Upper lobe of right lung (tissue), 1 donor: ENCODE measurements at regions not wholly inside any gene's neighbourhood (a gene's known extent, or its start where the extent isn't known, plus 50 kb on each side); places are given as distances from the start of the nearest gene placed in this dataset.

Source experiments
- ATAC-seq: fragments of 200-7000 bp; cut with Tn5 transposase; one replicate; pipeline ENCODE4 v1.9.1; 2020; ENCODE audit warnings: mild to moderate bottlenecking, moderate library complexity
- DNase-seq: peaks from one replicate; pipeline ENCODE4 v3.0.0-alpha.2; 2020
- H3K27ac ChIP-seq: fragments of 200-600 bp; one replicate; pipeline ENCODE4 v1.8.0; 2022
- H3K27me3 ChIP-seq: fragments of 200-600 bp; one replicate; pipeline ENCODE4 v1.8.0; 2022; ENCODE audit warnings: mild to moderate bottlenecking
- H3K36me3 ChIP-seq: fragments of 200-600 bp; one replicate; pipeline ENCODE4 v1.8.0; 2022
- H3K4me1 ChIP-seq: fragments of 200-600 bp; one replicate; pipeline ENCODE4 v1.8.0; 2022
- H3K4me3 ChIP-seq: fragments of 200-600 bp; one replicate; pipeline ENCODE4 v1.8.0; 2022; ENCODE audit warnings: mild to moderate bottlenecking
- H3K9me3 ChIP-seq: fragments of 200-600 bp; one replicate; pipeline ENCODE4 v1.8.0; 2022
- CTCF ChIP-seq: fragments of 200-600 bp; IDR thresholded peaks from one replicate; pipeline ENCODE4 v1.8.0; 2022; ENCODE audit warnings: antibody characterized with exemption
- intact Hi-C: fragments of 100-400 bp; cut with DNase I; formaldehyde crosslinking; loops from one replicate; pipeline ENCODE4 v1.11.0; 2022
- donor health status: DM: no; HTN: yes; CAD: no; lungs with severe emphysema.

GRCh38 chr3:804211-804610 lies 288.6 kb upstream of the CNTN6 start:
- no peak for TF ChIP-seq CTCF
- H3K36me3 ChIP-seq = no peaks in the 10 kb centered on the region
- no peaks in the 10 kb centered on the region for H3K9me3 ChIP-seq
- H3K4me1 ChIP-seq = no peaks in the 10 kb centered on the region
- no peaks in the 10 kb centered on the region for H3K27me3 ChIP-seq
- no peak overlapping the region for H3K4me3 ChIP-seq
- no peak for DNase-seq
- intact Hi-C loops = no loop called here
- no peak overlapping the region for H3K27ac ChIP-seq
- no peak for ATAC-seq

GRCh38 chr3:805326-805725 lies 287.5 kb upstream of the CNTN6 start:
- TF ChIP-seq CTCF = no peak
- no peak for DNase-seq
- no peak for ATAC-seq
- Histone ChIP-seq H3K27me3 (no peaks in the 10 kb centered on the region), H3K36me3 (no peaks in the 10 kb centered on the region), H3K4me3 (no peak overlapping the region), H3K4me1 (no peaks in the 10 kb centered on the region), H3K27ac (no peak overlapping the region), H3K9me3 (no peaks in the 10 kb centered on the region)
- intact Hi-C loops = no loop called here

GRCh38 chr3:806006-806405 lies 286.8 kb upstream of the CNTN6 start:
- H3K4me3 ChIP-seq = no peak overlapping the region
- H3K36me3 ChIP-seq = no peaks in the 10 kb centered on the region
- intact Hi-C loops = no loop called here
- no peak for DNase-seq
- ATAC-seq = no peak
- no peak overlapping the region for H3K27ac ChIP-seq
- no peaks in the 10 kb centered on the region for H3K4me1 ChIP-seq
- H3K9me3 ChIP-seq = no peaks in the 10 kb centered on the region
- no peaks in the 10 kb centered on the region for H3K27me3 ChIP-seq
- TF ChIP-seq CTCF = no peak

GRCh38 chr3:816605-817004 lies 276.2 kb upstream of the CNTN6 start:
- Histone ChIP-seq H3K4me3 (no peak overlapping the region), H3K4me1 (no peaks in the 10 kb centered on the region), H3K36me3 (no peaks in the 10 kb centered on the region), H3K27ac (no peak overlapping the region), H3K9me3 (peaks cover 3% of the 10 kb centered on the region), H3K27me3 (no peaks in the 10 kb centered on the region)
- ATAC-seq (no peak), DNase-seq (no peak)
- intact Hi-C loops = no loop called here
- no peak for TF ChIP-seq CTCF

GRCh38 chr3:834679-835078 lies 258.1 kb upstream of the CNTN6 start:
- ATAC-seq (no peak), DNase-seq (no peak)
- no peak overlapping the region for H3K4me3 ChIP-seq
- no peaks in the 10 kb centered on the region for H3K9me3 ChIP-seq
- no peaks in the 10 kb centered on the region for H3K36me3 ChIP-seq
- H3K4me1 ChIP-seq = no peaks in the 10 kb centered on the region
- TF ChIP-seq CTCF = no peak
- H3K27ac ChIP-seq = no peak overlapping the region
- intact Hi-C loops = no loop called here
- no peaks in the 10 kb centered on the region for H3K27me3 ChIP-seq

GRCh38 chr3:835096-835495 lies 257.7 kb upstream of the CNTN6 start:
- no peak overlapping the region for H3K27ac ChIP-seq
- no peaks in the 10 kb centered on the region for H3K27me3 ChIP-seq
- no peak for DNase-seq
- no peak overlapping the region for H3K4me3 ChIP-seq
- no peak for TF ChIP-seq CTCF
- H3K4me1 ChIP-seq = no peaks in the 10 kb centered on the region
- ATAC-seq = no peak
- no peaks in the 10 kb centered on the region for H3K36me3 ChIP-seq
- no peaks in the 10 kb centered on the region for H3K9me3 ChIP-seq
- intact Hi-C loops = no loop called here
